Myocyte (in vitro differentiated cells): ENCODE measurements at regions not wholly inside any gene's neighbourhood (a gene's known extent, or its start where the extent isn't known, plus 50 kb on each side); places are given as distances from the start of the nearest gene placed in this dataset.

ENCODE experiments used
- DNase-seq: peaks from one replicate; pipeline ENCODE4 v3.0.0-alpha.2; 2012; ENCODE audit warnings: low read depth

DNA sequence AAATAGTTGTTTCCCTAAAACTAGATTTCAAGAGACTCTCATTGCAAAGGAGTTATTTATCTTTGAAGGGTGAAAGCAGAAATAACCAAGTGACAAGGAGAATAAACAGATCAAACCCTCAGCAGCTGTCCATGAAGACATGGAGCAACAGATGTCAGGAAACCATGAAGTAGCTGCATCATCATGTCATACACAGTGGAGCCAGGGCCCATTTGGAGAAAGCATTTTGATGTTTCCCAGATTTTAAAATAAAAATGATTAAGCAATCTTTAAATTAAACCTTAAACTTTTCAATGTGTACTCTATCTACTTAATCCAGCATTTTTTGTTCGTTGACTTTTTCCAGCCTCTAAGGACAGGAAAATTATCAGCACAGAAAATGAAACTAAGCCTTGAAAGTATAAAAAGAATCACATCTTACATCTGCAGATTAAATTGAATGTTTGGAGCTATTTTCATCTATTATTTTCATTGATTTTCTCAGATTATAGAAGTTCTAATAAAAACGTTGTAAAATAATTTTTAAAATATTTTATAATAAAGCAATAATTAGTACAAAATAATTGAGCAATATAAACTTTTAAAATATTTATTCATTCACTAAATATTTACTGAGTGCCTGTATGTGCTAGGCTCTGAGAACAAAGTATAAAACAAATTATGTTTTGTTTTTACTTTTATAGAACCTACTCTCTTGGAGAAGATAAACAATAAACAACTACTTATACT is 860.1 kb downstream of the BCL11A start:
- DNase-seq = peak; percentile 51

DNA sequence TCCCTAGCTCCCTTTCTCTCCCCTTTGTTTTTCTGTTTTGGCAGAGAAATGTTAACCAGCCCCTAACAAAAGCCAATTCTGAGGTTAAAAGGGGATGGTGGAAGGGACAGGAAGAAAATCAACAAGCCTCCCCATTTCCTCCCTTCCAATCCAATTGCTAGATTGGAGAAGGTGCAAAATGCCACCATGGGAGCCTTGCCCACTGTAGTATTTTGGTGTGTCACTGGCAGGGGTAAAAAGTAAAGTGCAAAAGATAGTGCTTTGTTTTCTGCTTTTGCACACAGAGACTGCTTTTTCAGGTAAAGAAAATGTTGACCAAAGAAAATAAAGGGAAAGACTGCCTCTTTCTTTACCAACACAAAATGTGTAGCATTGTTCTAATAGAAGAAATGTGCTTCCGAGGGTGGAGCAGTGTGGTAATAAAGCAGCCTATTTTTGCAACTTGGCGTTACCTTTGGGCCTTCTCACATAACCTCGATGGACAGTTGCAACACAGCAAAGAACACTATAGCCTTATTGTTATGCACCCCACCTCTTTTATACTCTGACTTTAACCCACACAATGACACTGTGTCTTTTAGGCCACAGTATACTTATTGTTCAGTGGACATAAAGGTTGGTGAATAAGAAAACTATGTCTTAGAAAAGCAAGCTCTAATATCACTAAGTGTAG is 861.8 kb downstream of the BCL11A start:
- no peak for DNase-seq

DNA sequence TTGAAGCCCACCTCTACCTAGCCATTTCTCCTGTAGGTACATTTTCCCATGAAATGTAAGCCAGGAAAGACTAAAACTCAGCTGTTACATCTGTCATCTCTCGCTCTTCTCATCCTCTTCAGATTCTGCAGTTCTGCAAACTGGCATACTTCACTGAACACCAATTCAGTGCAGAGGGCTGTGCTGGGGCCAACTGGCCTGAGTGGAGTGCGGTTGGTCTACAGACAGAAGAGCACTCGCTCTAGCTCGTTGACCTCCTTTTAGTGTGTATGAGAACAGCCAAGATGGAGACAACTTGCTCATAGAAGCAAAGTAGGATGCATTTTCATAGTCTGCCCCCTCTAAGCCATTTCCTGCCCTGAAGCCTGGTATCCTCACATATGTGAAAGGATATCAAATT is 862.6 kb downstream of the BCL11A start:
- DNase-seq = no peak

DNA sequence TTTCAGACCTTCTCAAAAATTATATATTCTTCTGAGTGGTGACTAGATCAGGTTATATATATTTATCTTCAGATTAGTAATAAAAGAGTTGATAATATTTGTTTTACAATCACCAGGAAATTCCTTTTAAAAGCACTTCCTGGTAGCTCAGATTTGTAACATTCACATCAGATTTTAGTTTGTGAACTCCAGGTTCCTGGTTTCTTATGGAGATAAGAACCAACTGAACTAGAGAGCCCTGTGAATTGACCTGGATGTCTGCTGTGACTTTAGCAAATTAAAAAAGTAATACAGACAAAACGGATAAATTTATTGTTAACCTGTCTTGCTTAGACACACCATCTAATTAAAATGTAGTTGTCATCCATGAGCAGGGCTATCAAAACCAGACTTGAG is 868.7 kb downstream of the BCL11A start:
- no peak for DNase-seq

DNA sequence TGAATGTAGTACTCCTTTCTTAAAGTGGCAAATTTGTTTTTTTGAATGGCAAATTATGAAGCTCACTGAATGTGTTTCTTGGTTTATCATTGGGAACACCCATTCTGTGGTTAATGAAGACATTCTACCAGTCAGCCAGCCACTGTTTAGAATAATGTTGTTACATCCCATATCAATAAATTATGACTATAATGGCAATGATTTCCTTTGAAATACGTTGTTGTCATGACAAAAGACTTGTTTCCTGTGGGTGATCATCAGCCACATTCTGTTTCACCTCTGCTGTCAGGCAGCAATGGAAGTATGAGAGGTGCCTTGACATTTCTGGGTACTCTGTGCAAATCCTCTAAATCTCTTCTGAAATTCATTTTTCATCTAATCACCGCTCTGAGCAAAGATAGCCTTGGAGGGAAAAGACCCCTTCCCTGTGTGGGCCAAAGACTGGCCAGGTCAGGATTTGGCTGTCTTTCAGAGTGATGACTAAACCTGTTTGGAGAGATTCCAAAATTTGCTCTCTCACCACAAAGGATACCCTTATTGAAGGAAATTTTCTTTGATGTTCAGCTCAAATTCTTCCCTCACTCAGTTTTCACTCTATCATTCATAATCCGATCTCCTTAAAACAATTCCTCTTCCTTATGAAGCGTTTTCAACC is 869.2 kb downstream of the BCL11A start:
- no peak for DNase-seq

DNA sequence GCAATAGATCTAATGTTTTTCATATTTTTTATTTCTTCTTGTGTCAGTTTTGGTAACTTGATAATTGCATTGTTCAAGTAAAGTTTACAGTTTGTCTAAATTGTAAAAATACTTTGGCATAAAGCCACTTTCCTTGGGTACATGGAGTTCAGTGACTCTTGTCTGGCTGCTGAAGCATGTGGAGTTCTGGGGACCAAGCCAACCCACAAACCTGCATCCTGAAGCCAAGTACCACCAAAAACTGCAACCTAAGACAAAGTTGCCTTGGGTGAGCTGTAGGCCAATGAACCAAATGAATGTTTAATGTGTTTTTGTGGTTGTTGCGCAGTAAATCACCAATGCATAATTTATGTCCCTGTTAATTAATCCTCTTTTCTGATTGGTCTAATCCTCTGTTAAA is 872.6 kb downstream of the BCL11A start:
- peak; percentile 24 for DNase-seq

DNA sequence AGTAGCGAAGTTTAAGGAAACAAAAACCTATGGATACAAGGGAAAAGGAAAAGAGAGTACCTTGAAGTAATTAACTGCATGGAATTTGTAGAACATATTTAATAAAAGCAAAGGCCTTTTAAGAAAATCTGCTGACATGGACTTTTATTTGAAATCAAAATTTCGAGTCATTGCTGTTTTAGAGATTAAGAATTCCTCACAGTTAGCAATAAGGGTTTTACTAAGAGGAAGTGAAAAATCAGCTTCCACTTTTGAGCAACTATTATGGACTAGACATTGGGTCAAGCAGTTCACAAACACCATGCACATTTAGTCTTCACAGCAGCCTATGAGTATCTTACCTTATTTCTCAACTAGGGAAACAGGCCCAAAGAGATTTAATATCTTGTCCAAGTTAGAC is 876.3 kb downstream of the BCL11A start:
- no peak for DNase-seq

DNA sequence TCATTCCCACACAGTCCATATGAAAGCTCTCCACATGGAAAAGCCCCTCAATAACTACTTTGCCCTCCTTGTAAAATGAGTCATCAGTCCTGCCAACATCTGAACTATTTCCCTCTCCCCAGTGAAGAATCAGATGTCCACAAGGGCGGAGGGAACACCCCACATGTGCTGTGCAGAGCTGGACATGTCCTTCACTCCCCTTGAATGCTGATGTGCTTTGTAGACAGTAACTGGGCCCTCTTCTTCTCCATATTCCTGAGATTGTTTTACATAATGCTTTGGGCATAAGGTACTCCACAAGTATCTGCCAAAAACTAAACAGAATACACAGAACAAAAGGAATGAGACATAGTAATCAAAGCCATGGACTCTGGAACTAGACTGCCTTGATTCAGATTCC is 879.4 kb downstream of the BCL11A start:
- DNase-seq = no peak

DNA sequence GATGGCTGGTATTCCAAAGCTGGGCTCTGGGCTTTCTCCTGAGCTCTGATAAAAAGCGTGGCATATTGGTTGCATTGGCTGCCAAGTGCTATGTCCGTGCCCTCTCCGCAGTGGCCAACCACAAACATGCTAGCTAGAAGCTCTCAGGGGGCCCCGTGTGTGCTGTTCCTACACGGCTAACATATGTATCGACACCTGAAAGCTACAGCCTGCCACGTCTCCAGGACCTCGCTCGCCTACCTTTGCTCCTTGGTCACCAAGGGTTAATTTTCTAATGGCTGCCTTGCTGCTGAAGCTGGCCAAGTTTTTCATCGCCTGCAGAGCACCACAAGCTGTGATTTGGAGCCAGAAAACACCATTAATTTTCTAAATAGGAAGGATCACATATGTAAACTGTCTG is 888.4 kb downstream of the BCL11A start:
- no peak for DNase-seq

DNA sequence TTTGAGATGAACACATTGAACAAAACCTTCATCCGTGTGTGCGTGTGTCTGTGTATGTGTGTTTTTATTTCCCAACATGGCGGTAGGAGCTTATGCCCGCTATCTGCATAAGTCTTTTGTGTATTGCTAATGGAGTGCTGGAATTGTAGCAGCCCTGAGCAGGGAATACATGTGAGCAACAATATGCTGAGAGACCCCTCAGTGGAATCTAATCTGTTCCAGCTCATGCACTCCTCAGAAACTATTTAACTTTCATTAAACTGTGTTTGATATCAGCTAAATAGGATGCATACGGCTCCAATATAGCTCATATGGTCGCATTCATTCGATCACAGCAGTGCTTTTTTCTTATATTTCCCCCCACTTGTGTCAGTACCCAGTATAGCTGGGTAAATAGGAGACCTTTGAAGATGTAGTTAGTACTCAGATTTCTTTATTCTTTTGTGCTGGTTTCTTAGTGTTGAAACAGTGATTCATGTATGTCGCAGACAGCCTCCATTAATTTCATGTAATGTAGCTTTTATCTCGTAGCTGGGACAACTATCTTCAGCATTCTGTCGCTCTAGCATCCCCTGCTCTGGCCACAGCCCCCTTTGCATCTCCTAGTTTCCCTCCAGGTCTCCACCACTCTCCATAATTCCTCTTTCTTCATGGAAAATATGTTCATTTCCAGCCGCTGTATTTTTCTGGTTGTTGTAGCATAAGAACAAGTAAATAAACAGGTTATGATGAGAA is 891.2 kb downstream of the BCL11A start:
- DNase-seq = no peak

DNA sequence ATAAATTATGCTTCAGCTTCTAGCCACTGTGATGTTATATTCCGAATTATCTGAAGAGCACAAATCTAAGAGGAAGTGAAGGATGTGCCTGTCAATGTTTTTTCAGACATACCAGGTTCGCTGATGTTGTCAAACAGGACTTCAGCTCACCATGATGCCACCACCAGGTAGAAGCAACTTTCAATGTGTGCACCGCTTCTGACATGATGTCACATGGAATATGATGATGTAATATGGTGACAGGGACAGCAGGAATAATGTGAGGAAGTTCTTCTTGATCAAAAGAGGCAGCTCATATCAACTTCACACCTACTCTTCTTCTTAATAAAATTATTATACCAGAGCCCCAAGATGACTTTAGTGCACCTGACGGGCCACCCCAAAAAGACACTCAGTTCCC is 893.2 kb downstream of the BCL11A start:
- DNase-seq = no peak

DNA sequence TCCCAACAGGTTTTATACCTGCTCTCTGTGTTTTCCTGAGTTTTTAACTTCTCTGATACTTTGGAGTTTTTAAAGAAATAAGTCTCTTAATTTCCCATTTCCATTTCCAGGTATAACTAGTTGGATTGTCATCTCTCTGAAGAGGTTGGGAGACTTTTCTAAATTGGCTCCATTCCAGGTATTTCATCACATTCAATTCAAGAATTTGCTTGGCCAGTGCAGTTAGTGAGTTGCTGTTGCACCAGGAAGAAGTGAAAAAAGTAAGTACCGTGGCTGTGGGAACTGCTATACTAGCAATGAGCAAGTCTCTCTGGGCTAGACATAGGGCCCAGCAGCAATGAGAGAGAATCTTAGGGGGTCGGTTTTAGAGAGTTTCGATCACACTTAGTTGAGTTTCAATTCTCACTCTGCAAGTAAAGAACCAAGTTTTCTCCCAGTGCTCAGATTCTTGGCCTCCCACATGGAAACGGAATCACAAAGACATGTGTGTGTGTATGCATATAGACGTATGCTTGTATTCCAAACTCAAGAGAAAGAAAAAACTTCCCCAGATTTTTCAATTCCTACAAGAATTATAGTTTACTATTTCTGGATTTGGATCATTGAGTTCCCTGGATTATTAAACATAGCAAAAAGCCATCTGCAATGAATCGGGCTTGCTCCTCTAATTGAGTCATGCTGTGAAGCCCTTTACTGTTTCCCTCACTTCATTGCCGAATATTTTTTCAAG is 894.4 kb downstream of the BCL11A start:
- DNase-seq = no peak

DNA sequence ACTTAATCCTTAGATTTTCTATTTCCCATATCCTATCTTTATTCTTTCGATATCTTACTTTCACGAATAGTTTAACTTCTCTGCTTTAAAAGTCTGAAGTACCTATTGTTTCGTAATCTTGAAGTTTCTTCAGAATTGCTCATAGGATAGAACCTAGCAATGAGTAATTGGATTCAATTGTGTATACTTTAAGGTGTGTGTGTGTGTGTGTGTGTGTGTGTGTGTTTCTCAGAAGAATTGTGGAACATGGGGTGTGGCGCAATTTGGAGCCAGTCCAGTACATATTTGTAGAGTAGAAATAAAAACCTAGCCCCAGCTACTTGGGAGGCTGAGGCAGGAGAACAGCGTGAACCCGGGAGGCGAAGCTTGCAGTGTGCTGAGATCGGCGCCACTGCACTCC is 897.6 kb downstream of the BCL11A start:
- DNase-seq = no peak

DNA sequence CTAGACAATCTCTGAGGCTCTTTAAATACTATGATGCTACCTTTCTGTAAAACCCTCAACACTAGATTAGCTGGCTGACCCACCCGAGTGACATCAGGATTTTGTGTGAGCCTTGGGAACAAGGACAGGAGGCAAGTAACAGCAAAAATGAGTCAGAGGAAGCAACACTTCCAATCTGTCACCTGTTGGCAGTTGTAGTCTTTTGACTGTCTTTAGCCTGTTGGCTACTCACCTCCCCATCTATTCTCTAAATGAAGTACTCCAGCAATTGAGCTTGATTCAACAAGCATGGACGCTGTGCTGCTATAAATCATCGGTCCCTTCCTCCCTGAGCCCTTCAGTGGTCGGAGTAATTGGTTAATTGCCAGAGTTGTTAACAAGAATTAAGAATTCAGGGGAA is 898.7 kb downstream of the BCL11A start:
- no peak for DNase-seq

DNA sequence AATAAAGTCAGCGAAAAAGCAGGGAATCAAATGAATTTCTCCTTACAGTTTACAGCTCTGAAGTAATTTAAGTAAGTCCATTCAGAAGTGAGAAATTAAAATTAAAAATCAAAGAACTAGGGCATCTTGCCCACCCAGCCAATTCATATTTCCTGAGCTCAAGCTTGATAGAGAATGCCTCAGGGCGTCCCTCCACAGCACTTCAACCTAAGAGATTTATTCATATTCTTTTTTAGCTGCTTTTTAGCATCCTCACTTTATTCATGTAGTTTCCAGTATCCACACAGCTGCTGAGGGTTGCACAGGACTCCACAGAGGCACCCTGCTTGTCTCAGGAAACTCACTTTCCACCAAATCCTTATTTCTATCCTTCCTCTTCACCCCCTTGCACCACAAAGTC is 900.3 kb downstream of the BCL11A start:
- no peak for DNase-seq

DNA sequence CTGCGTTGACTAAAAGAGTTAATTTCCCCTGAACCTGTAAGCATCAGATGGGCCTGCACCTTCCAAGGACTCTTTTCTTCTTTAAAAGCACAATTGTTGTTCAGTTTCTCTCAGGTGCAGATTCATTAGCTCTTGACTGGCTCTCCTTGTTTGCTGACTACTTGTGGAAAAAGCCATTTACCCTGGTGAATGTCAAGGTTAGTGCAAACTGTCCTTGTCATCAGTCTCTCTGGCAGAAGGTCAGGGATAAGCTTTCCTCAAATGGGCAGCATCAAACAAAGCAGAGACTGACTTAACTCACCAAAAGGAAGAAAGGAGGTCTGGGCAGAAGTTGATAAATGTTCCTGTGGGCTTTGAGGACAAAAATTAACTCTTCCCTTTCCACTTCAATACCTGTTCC is 922.7 kb downstream of the BCL11A start:
- DNase-seq = no peak

DNA sequence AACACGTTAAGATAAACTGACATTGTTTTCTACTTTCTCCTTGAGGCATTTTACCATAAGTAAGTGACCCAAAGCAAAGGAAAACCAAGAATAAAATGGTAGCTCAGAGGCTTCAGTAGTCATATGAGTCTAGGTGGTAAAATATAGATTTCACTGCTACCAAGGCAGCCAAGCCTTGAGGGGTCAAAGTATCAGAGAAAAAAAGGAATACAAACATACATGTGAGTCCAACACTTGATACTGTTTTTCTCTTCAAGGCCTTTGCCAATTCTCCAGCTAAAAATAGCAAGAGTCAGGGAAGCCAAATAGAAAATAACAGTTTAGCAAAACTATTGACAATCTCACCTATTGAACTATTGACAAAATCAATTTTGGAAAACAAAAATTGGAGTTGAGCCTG is 925.9 kb downstream of the BCL11A start:
- no peak for DNase-seq

DNA sequence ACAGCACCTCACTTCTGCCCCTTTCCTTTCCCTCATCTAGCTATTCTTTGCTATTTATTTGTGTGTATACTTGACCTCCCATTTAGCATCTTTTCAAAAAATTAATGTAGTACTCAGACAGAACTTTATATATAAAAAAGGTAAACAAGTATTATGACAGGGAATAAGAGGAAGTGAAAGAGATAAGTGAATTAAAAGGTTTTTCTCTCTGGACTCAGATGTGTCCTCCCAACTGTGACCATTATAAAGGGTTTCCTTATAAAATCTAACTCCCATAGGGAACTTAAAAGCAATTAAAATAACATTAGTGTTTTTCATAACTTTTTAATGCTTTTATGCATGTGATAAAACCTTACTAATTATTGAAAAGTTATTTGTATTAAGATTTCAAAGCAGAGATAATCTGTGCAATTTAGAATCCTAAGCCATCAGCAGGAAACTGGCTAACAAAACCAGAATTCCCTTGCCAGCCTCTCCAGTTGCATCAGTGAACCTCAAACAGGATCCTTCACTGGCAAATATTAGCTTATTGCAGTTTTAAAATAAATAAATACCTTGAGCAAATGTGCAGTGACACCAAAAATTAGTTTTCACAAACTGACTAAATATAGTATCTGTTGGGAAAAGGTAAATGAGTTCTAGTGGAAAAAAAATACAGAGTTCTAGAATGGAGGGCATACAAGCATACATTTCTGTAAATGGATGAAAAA is 930.7 kb downstream of the BCL11A start:
- no peak for DNase-seq

DNA sequence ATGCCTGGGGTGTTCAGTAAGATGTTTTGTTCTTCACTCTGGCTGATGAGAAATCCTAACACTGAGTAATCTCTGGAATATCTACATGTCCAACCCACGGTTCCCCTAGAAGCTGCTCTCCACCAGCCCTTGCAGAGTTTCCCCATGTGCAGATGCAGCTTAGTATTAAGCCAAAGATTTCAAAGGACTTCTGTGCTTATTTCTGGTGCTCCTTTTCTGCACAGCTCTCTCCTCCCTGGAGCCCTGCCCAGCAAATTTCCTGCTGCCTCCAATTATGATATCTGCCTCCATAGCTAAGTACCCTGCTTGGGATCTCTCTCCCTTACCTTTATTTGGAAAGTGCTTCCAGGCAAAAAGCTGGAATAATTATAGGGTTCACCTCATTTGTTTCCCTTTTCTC is 949.3 kb downstream of the BCL11A start:
- no peak for DNase-seq

DNA sequence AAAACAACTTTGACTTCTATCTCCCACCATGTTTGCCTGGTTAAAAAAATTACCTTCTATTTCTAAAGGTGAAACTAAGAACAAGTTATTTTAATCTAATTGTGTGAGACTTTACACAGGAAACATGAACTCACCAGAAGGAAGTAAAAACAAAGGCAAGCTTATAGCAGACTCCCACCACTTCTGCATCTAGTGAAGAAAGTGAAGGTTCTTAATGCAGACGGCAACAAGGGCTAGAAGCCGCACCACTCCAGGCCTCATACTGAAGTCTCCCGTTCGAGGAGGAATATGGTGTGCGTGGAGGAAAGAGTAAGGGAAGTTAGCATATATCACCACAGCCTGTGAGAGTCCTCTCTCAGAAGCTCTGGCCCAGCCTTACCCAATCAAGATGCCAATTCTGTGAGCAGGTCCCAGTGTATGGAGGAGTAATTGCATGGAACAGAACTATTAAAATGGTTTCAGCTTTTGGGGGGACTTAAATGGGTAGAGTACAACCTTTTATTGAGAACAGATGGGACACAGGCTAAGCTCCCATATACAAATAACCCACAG is 958.7 kb downstream of the BCL11A start:
- no peak for DNase-seq
